HepG2 (cell line): ENCODE measurements at regions not wholly inside any gene's neighbourhood (a gene's known extent, or its start where the extent isn't known, plus 50 kb on each side); places are given as distances from the start of the nearest gene placed in this dataset.

ENCODE experiments used
- FOXP1 ChIP-seq, 2 experiments: fragments of 450-650 bp in 1 of 2; IDR thresholded peaks; 2 replicates each; pipeline ENCODE4 v1.6.1; 2017 to 2018; ENCODE audit warnings: antibody characterized with exemption in 1 of 2
- HCFC1 ChIP-seq: fragments of 150-350 bp; IDR thresholded peaks from 2 replicates; pipeline ENCODE4 v1.6.1; 2014; ENCODE audit warnings: low read depth, low read length
- HOXA7 ChIP-seq: sonication (generic); formaldehyde crosslinking; IDR thresholded peaks from 2 replicates; pipeline ENCODE4 v1.8.1; 2022; ENCODE audit warnings: mild to moderate bottlenecking, missing genetic modification reagents, moderate library complexity
- NR3C1 ChIP-seq: sonication (generic); formaldehyde crosslinking; IDR thresholded peaks from 2 replicates; pipeline ENCODE4 v1.4.0; 2020; ENCODE audit warnings: missing genetic modification reagents
- POLR2AphosphoS2 ChIP-seq: IDR thresholded peaks from 2 replicates; pipeline ENCODE4 v1.6.1; 2011; ENCODE audit warnings: low read depth, low read length, improper control_type of control experiment
- PTBP1 ChIP-seq: fragments of 200-400 bp; formaldehyde crosslinking; IDR thresholded peaks from 2 replicates; pipeline ENCODE4 v1.6.1; 2018; ENCODE audit warnings: low read length, low read depth; ENCODE audit not compliant: poor library complexity, severe bottlenecking
- RFX5 ChIP-seq: IDR thresholded peaks from 2 replicates; pipeline ENCODE4 v1.6.1; 2011; ENCODE audit warnings: low read depth, low read length, improper control_type of control experiment
- TCF12 ChIP-seq, 2 experiments: fragments of 450-650 bp in 1 of 2; sonication (generic) in 1 of 2; formaldehyde crosslinking in 1 of 2; IDR thresholded peaks; 2 replicates each; pipeline versions ENCODE4 v1.6.1 to v1.8.0; 2017 to 2022; ENCODE audit warnings: antibody characterized with exemption in 1 of 2, mild to moderate bottlenecking in 1 of 2, missing genetic modification reagents in 1 of 2, moderate library complexity in 1 of 2
- ZNF282 ChIP-seq: fragments of 450-650 bp; IDR thresholded peaks from 2 replicates; pipeline ENCODE4 v1.6.1; 2018; ENCODE audit not compliant: partially characterized antibody
- ZNF530 ChIP-seq: sonication (generic); formaldehyde crosslinking; IDR thresholded peaks from 2 replicates; pipeline ENCODE4 v1.5.0; 2020; ENCODE audit warnings: low read depth, mild to moderate bottlenecking, missing genetic modification reagents
- TF ChIP-seq, protein P1 (sequence below): sonication (generic); formaldehyde crosslinking; IDR thresholded peaks from 2 replicates; pipeline ENCODE4 v1.5.0; 2020; ENCODE audit warnings: mild to moderate bottlenecking, missing genetic modification reagents, moderate library complexity
- TF ChIP-seq, protein P2 (sequence below): sonication (generic); formaldehyde crosslinking; conservative IDR thresholded peaks from 2 replicates; pipeline ENCODE4 v1.4.0; 2020; ENCODE audit warnings: missing genetic modification reagents
- TF ChIP-seq, protein P3 (sequence below): conservative IDR thresholded peaks from 2 replicates; pipeline ENCODE4 v1.6.1; 2018; ENCODE audit warnings: missing genetic modification reagents
- TF ChIP-seq, protein P4 (sequence below): sonication (generic); formaldehyde crosslinking; IDR thresholded peaks from 2 replicates; pipeline ENCODE4 v1.8.1; 2023; ENCODE audit warnings: mild to moderate bottlenecking, missing genetic modification reagents, borderline replicate concordance

DNA sequence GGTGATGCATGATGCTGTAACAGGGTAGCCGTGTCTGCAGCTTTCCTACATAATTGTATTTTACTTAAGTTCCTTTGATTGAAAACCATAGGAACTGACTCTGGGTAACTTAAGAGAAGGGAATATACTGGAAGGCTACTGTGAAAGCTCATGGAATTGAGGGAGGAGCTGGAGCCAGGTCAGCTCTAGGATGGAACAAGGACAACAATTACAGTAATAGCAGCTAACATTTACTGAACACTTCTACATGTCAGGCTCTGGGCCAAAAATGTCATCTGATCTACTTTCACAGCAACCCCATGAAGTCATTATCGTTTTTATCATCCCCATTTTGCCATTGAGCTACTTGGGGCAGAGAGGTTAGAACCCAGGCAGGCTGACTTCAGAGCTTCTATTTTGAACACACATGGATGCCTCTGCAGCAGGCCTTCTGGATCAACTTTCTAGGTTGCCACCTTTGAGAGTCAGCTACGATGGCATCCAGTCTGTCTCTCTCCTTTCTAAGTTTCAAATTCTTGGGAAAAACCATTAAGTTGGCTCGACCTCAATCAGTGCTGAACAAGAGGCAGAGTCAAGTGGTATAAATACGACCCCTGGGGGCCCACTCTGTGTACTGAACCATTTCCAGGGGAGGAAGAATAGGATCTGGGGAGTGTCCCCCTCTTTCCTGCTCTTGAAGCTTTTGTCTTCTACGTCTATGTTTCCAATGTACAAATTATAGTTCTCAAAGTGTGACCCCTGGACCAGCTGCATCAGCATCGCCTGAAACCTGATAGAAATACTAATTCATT, 272.3 kb upstream of the PLPP4 start:
- TF ChIP-seq FOXP1 (IDR thresholded peaks at IDR 0.05) (no peak), FOXP1 (CRISPR knock-in tag; IDR thresholded peaks at IDR 0.05) (no peak), POLR2AphosphoS2 (no peak), ZNF530 (CRISPR knock-in tag) (no peak), HCFC1 (no peak), NR3C1 (CRISPR knock-in tag) (no peak), TCF12 (IDR thresholded peaks at IDR 0.05) (no peak), TCF12 (CRISPR knock-in tag; IDR thresholded peaks at IDR 0.05) (no peak), HOXA7 (CRISPR knock-in tag) (no peak), RFX5 (no peak), ZNF282 (no peak), PTBP1 (no peak)
- TF ChIP-seq, protein P1, sequence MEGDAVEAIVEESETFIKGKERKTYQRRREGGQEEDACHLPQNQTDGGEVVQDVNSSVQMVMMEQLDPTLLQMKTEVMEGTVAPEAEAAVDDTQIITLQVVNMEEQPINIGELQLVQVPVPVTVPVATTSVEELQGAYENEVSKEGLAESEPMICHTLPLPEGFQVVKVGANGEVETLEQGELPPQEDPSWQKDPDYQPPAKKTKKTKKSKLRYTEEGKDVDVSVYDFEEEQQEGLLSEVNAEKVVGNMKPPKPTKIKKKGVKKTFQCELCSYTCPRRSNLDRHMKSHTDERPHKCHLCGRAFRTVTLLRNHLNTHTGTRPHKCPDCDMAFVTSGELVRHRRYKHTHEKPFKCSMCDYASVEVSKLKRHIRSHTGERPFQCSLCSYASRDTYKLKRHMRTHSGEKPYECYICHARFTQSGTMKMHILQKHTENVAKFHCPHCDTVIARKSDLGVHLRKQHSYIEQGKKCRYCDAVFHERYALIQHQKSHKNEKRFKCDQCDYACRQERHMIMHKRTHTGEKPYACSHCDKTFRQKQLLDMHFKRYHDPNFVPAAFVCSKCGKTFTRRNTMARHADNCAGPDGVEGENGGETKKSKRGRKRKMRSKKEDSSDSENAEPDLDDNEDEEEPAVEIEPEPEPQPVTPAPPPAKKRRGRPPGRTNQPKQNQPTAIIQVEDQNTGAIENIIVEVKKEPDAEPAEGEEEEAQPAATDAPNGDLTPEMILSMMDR: no peak
- TF ChIP-seq, protein P2, sequence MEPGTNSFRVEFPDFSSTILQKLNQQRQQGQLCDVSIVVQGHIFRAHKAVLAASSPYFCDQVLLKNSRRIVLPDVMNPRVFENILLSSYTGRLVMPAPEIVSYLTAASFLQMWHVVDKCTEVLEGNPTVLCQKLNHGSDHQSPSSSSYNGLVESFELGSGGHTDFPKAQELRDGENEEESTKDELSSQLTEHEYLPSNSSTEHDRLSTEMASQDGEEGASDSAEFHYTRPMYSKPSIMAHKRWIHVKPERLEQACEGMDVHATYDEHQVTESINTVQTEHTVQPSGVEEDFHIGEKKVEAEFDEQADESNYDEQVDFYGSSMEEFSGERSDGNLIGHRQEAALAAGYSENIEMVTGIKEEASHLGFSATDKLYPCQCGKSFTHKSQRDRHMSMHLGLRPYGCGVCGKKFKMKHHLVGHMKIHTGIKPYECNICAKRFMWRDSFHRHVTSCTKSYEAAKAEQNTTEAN (CRISPR knock-in tag): no peak
- TF ChIP-seq, protein P3, sequence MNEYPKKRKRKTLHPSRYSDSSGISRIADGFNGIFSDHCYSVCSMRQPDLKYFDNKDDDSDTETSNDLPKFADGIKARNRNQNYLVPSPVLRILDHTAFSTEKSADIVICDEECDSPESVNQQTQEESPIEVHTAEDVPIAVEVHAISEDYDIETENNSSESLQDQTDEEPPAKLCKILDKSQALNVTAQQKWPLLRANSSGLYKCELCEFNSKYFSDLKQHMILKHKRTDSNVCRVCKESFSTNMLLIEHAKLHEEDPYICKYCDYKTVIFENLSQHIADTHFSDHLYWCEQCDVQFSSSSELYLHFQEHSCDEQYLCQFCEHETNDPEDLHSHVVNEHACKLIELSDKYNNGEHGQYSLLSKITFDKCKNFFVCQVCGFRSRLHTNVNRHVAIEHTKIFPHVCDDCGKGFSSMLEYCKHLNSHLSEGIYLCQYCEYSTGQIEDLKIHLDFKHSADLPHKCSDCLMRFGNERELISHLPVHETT (CRISPR knock-in tag): no peak
- TF ChIP-seq, protein P4, sequence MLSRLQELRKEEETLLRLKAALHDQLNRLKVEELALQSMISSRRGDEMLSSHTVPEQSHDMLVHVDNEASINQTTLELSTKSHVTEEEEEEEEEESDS (CRISPR knock-in tag): no peak
